ENCODE measurements at regions not wholly inside any gene's neighbourhood (a gene's known extent, or its start where the extent isn't known, plus 50 kb on each side); places are given as distances from the start of the nearest gene placed in this dataset.

DNA sequence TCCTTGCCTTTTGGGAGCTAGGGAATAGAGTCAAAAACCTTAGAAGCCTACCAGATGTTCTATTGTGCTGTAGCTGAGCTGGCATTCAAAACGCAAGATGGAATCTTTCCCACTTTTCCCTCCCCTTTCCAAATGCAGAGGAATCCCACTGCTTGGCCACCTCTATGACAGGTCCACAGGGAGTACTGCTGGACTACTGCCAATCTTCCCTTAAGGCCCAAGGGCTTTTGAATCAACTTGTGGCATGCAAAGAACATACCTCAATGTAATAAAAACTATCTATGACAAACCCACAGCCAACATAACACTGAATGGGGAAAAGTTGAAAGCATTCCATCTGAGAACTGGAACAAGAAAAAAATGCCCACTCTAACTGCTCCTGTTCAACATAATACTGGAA lies 139.2 kb upstream of the AGTR2 start:
- no peak overlapping the region for H3K9ac ChIP-seq (ENCODE audit: low read length)
- no peaks in the 10 kb centered on the region for H3K9me3 ChIP-seq (ENCODE audit: control extremely low read depth in 1 of 3, control insufficient read depth in 2 of 3, insufficient read depth in 1 of 3, low read length in 2 of 3)
- H3K27me3 ChIP-seq (replicated peaks in 1 of 4; ENCODE audit: control extremely low read depth in 1 of 4, control insufficient read depth in 3 of 4, insufficient read depth in 4 of 4, low read length in 3 of 4), result no peaks in the 10 kb centered on the region
- H3K9me3 Mint-ChIP-seq (ENCODE audit: insufficient read depth), result peaks cover 6% of the 10 kb centered on the region
- H4K20me1 ChIP-seq (ENCODE audit: control insufficient read depth, insufficient read depth, low read length, poor library complexity, severe bottlenecking), result no peaks in the 10 kb centered on the region
- no peaks in the 10 kb centered on the region for H3K4me1 Mint-ChIP-seq
- H3K27ac Mint-ChIP-seq, result no peak overlapping the region
- no peak overlapping the region for H3K4me2 ChIP-seq (replicated peaks; ENCODE audit: low read depth, low read length, poor library complexity, severe bottlenecking)
- WGBS (ENCODE audit: insufficient coverage), result no CpG with 5 or more reads among the region's 1 CpG
- no peaks in the 10 kb centered on the region for H3K27me3 Mint-ChIP-seq
- H3K36me3 ChIP-seq (replicated peaks in 1 of 2; ENCODE audit: control extremely low read depth in 1 of 2, control insufficient read depth in 1 of 2, extremely low read depth in 1 of 2, insufficient read depth in 2 of 2, low read length in 1 of 2), result no peaks in the 10 kb centered on the region
- ATAC-seq (ENCODE audit: low read depth) (no peak), DNase-seq (no peak)
- H3K4me1 ChIP-seq (ENCODE audit: control insufficient read depth in 2 of 2, insufficient read depth in 2 of 2, low read length in 2 of 2), result no peaks in the 10 kb centered on the region
- no peak overlapping the region for H2AFZ ChIP-seq (ENCODE audit: insufficient read depth, low read depth, low read length, poor library complexity, severe bottlenecking)
- ChIA-PET CTCF (no interaction called here), POLR2A (no interaction called here)
- H3K27ac ChIP-seq (ENCODE audit: low read length in 2 of 2), result no peak overlapping the region
- H3K4me3 ChIP-seq (ENCODE audit: control extremely low read depth in 1 of 5, extremely low read depth in 1 of 5, insufficient read depth in 1 of 5, low read depth in 2 of 5, low read length in 4 of 5), result no peak overlapping the region
- H3K79me2 ChIP-seq (ENCODE audit: control insufficient read depth, insufficient read depth, low read length), result no peaks in the 10 kb centered on the region
- intact Hi-C loops (cut with micrococcal nuclease), result no loop called here
- no peak overlapping the region for H3K4me3 Mint-ChIP-seq
- no peak for TF ChIP-seq EZH2 (IDR thresholded peaks at IDR 0.05; ENCODE audit: borderline replicate concordance, insufficient read depth, low read depth, low read length, poor library complexity, severe bottlenecking)
- TF ChIP-seq CTCF (IDR thresholded peaks at IDR 0.05), result no peak
